Osteoblast (primary cell): ENCODE measurements at regions not wholly inside any gene's neighbourhood (a gene's known extent, or its start where the extent isn't known, plus 50 kb on each side); places are given as distances from the start of the nearest gene placed in this dataset.
"Not testable (repeated sequence)": the region's sequence is repeated elsewhere in the genome, so short reads cannot be mapped to it uniquely, and the experiment has no call there.

ENCODE experiments used
- DNase-seq: peaks from one replicate; pipeline ENCODE4 v3.0.0; 2011; ENCODE audit warnings: low spot score, mixed read lengths; ENCODE audit not compliant: insufficient read length; ENCODE audit errors: missing footprints
- H2AFZ ChIP-seq: 2 replicates; pipeline ENCODE4 v1.6.0; 2011; ENCODE audit warnings: mild to moderate bottlenecking, low read length
- H3K27ac ChIP-seq: 2 replicates; pipeline ENCODE4 v1.5.1; 2011; ENCODE audit warnings: mild to moderate bottlenecking, low read depth, low read length, moderate library complexity
- H3K27me3 ChIP-seq: 2 replicates; pipeline ENCODE4 v1.6.0; 2012; ENCODE audit warnings: mild to moderate bottlenecking, control low read depth, inconsistent platforms, low read length, moderate library complexity; ENCODE audit not compliant: insufficient read depth
- H3K36me3 ChIP-seq: 2 replicates; pipeline ENCODE4 v1.5.1; 2011; ENCODE audit warnings: mild to moderate bottlenecking, low read length, control low read depth, moderate library complexity; ENCODE audit not compliant: insufficient read depth
- H3K4me1 ChIP-seq: 2 replicates; pipeline ENCODE4 v1.5.1; 2011; ENCODE audit warnings: mild to moderate bottlenecking, low read length, control low read depth, moderate library complexity; ENCODE audit not compliant: insufficient read depth
- H3K4me2 ChIP-seq: 2 replicates; pipeline ENCODE4 v1.6.0; 2011; ENCODE audit warnings: mild to moderate bottlenecking, low read length; ENCODE audit not compliant: insufficient read depth
- H3K4me3 ChIP-seq: fragments of 200-600 bp; sonication (generic); 3 replicates; pipeline ENCODE4 v1.5.1; 2012; ENCODE audit warnings: mild to moderate bottlenecking, low read length, inconsistent platforms; ENCODE audit not compliant: insufficient read depth
- H3K79me2 ChIP-seq: 2 replicates; pipeline ENCODE4 v1.6.0; 2012; ENCODE audit warnings: mild to moderate bottlenecking, low read length, control low read depth, inconsistent platforms; ENCODE audit not compliant: insufficient read depth
- H3K9me3 ChIP-seq: 2 replicates; pipeline ENCODE4 v1.5.1; 2011; ENCODE audit warnings: low read depth, low read length, control low read depth
- H4K20me1 ChIP-seq: 2 replicates; pipeline ENCODE4 v1.6.0; 2012; ENCODE audit warnings: mild to moderate bottlenecking, low read length, control low read depth; ENCODE audit not compliant: insufficient read depth
- CTCF ChIP-seq: IDR thresholded peaks from 2 replicates; pipeline ENCODE4 v1.5.1; 2011; ENCODE audit warnings: mild to moderate bottlenecking, low read depth, low read length, moderate library complexity; ENCODE audit errors: extremely low read depth

- not testable (repeated sequence) for DNase-seq, H3K36me3 ChIP-seq, H3K4me2 ChIP-seq, H3K9me3 ChIP-seq, H3K79me2 ChIP-seq, H3K27me3 ChIP-seq, H2AFZ ChIP-seq, H3K4me3 ChIP-seq, H3K4me1 ChIP-seq, H4K20me1 ChIP-seq, H3K27ac ChIP-seq
Observed at GRCh38 chr1:761791-762190, 75.3 kb upstream of the OR4F16 start.

- H3K27ac ChIP-seq, H3K27me3 ChIP-seq, H4K20me1 ChIP-seq, H3K4me3 ChIP-seq, H3K36me3 ChIP-seq, H3K4me1 ChIP-seq, H2AFZ ChIP-seq, H3K4me2 ChIP-seq, DNase-seq, H3K79me2 ChIP-seq, H3K9me3 ChIP-seq: not testable (repeated sequence)
Observed at GRCh38 chr1:771449-771848, 85.0 kb upstream of the OR4F16 start.

- Histone ChIP-seq H3K27ac (peak overlapping the region; percentile 94), H3K4me3 (peak overlapping the region; percentile 79), H3K4me2 (peak overlapping the region; percentile 79), H3K79me2 (peaks cover 12% of the 10 kb centered on the region)
- not testable (repeated sequence) for DNase-seq, H3K9me3 ChIP-seq, H3K27me3 ChIP-seq, H3K4me1 ChIP-seq, H2AFZ ChIP-seq, H3K36me3 ChIP-seq, H4K20me1 ChIP-seq
Observed at GRCh38 chr1:777480-778180, 91.2 kb upstream of the OR4F16 start.

GRCh38 chr1:778451-779278, 92.2 kb upstream of the OR4F16 start:
- peak overlapping the region; percentile 79 for H3K4me2 ChIP-seq
- peak overlapping the region; percentile 76 for H2AFZ ChIP-seq
- not testable (repeated sequence) for H3K4me1 ChIP-seq, H4K20me1 ChIP-seq, H3K36me3 ChIP-seq, H3K27me3 ChIP-seq, H3K9me3 ChIP-seq
- peak; percentile 97 for DNase-seq
- H3K4me3 ChIP-seq: peak overlapping the region; percentile 79
- peak overlapping the region; percentile 94 for H3K27ac ChIP-seq
- TF ChIP-seq CTCF: peak; percentile 24
- H3K79me2 ChIP-seq: peaks cover 14% of the 10 kb centered on the region

- not testable (repeated sequence) for H3K27ac ChIP-seq, H3K27me3 ChIP-seq, H3K36me3 ChIP-seq, H4K20me1 ChIP-seq, H3K4me1 ChIP-seq, H2AFZ ChIP-seq, DNase-seq, H3K9me3 ChIP-seq
- H3K4me2 ChIP-seq: peak overlapping the region; percentile 60
- peaks cover 14% of the 10 kb centered on the region for H3K79me2 ChIP-seq
- H3K4me3 ChIP-seq: peak overlapping the region; percentile 79
Observed at GRCh38 chr1:779621-780020, 93.2 kb upstream of the OR4F16 start.
